ENCODE measurements at regions not wholly inside any gene's neighbourhood (a gene's known extent, or its start where the extent isn't known, plus 50 kb on each side); places are given as distances from the start of the nearest gene placed in this dataset.
"Not testable (repeated sequence)": the region's sequence is repeated elsewhere in the genome, so short reads cannot be mapped to it uniquely, and the experiment has no call there.

DNA sequence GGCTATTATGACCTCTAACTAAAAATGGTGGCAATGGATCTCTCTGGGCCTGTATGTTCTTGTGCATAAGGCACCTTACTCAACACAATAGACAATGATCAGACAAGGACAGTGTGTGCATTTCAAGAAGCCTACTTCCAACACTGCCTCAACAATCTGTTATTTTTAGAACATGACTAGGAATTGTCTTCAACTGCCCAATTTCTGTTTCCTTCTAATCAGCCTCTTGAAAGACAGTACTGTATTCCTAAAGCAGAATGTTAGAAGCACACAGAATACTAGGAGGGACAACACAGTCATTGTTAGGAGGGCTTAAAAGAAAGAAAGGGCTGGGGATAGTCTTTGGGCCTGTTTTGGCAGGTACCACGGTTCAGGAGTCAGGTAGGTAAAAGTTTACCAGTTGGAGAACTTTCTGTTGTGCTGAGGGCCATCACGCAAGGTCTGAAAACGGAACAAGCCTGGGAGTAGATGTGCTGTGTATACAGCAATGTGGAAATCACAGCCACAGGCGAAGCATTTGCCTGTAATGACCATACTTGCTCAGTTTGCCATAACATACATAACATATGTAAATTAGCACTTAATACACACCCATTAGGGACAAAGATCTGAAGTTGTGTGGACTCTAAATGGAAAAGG is 100.8 kb upstream of the ATXN3L start:
- DNase-seq: no peak

GRCh38 chrX:13419918-13420317 is 100.1 kb upstream of the ATXN3L start:
- no peak for DNase-seq

DNA sequence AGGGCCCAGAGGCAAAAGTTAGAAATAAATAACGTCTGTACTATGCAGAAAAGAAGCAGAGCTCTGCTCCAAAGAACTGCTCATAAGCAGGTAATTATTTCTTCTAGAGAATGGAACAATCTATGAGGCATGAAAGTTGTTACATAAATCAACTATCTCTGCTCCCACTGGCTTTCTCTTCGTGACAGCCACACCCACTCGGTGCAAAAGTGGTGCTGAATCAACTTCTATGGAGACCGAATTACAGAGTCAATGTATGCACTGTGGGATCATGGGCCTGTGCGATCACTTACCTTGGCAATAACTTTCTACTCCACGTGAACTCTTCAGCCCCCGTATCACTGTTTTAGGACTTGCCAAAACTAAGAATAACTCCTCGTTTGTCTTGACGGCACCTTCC is 99.4 kb upstream of the ATXN3L start:
- DNase-seq: no peak

DNA sequence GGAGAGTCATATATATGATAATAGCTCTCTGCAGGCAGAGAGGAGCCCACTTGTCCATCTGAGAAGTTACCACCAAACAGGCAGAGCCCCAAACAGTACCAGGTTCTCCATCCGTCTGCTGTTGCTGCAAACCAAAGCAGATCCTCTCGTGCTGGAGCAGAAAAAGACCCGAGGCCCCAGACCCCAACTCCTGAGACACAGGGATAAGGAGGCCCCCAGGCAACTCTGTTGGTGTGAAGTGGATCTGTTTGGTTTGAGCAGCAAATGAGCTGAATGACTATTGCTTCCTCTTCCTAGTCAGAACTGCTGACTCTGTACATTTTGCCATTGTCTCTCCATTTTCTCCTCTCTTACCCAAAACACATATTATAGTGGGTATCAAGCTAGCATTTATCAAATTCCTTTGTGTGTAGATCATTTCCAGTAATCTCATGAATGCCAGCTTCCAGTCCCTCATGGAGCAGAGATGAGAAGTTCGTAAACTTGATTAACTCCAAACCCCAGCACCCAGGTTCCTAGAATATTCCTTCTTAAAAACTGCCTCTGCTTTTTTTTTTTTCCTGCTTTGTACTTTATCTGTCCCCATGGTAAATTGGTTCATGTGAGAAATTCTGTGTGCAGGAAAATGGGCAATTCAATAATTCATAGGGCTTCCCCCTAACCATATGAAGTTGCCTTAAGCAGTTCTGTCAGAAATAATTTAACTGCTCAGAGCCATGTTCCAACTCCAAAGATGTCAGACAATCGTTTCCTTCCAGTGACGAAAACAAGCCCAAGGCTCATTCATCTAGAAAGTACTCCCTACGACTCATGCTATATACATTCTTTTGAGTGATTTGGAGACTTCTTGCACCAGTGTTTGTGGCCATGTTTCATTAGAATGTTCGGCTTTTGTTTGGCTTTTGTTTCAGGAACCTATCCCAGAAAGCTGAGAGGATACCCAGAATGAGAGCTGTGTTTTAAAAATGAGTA is 98.6 kb upstream of the ATXN3L start:
- no peak for DNase-seq

GRCh38 chrX:13415509-13415908 is 95.7 kb upstream of the ATXN3L start:
- DNase-seq: no peak

- no peak for DNase-seq
Observed at GRCh38 chrX:13414006-13414647, 94.3 kb upstream of the ATXN3L start.

DNA sequence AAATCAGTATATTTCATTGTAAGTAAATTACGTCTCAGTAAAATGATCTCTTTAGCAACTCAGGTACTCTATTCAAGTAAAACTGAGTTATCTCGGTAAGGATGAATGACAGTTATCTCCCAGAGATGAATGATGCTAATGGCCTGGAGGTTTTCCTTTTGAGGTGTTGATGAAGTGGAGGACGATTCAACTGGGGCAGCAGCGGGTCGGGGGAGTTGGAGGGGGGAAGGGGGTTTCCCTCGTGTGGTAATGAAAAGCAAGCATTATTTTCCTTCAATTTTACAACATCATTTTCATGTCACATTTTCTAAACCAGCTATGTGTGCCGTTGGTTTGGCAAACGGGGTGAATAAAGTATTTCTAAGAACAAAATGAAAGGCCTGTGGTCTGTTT is 92.4 kb upstream of the ATXN3L start:
- no peak for DNase-seq

- DNase-seq: no peak
Observed at GRCh38 chrX:13411496-13412207, 91.8 kb upstream of the ATXN3L start.

- DNase-seq: not testable (repeated sequence)
Observed at GRCh38 chrX:13408599-13408998, 88.7 kb upstream of the ATXN3L start.

GRCh38 chrX:13404777-13405176 is 84.9 kb upstream of the ATXN3L start:
- DNase-seq: not testable (repeated sequence)

GRCh38 chrX:13404364-13404763 is 84.5 kb upstream of the ATXN3L start:
- no peak for DNase-seq

DNA sequence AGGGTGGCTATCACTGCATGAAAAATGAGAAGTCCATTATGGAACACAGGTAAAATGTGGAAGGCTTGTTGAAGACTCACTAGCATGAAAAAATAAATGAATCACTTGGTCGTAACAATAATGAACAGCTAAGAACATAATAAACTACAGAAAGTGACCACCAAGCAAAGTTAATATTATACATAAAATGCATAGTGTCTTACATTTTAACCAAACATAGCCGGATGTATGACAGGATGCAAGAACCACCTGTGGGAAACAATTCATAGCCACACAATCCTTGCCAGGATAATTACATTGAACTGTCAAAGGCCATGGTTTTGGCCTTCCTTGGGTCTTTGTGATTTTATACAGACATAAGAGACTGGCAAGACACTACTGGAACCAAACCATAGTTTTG is 81.9 kb upstream of the ATXN3L start:
- no peak for DNase-seq

GRCh38 chrX:13398839-13399238 is 79.0 kb upstream of the ATXN3L start:
- DNase-seq: no peak

DNA sequence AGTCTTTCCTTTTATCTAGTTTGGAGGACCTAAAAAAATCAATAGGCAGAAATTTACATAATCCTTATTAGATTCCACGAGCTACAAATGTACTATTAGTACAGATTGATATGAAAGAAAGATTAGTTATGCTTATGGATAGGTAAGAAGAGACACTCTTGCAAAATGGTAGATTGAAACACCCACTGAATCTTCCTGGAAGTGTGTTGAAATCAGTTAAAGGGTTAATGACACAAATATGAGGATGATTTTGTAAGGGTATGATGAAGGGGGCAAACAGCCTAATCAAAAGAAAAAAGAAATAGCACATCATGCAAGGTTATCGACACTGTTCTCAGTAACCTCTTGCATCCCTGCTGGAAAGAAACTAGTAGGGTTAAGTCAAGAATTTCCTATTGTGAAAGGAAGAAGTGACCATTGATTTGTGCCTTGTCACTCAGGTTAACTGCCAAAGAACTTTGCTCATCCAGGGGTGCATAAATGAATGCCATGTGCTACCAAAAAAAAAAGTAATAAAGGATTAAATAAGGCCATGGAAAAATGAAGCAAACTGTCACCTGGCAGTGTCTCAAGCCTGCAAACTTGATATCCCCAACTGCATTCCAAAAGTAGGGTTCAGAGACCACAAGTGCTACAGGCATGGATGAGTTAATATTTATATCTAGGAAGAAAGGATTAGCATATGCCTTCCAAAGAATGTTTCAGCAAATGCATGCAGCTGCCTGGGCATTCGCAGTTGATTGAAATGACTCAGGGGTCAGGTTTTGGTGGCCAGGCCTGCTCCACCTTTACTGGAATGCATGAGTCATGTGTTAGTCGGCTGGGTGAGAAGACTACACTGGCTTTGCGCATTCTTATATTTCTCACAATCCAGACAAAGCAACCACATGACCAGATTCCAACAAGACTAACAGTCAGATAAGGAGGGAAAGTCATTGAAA is 78.3 kb upstream of the ATXN3L start:
- DNase-seq: peak in 1 of 2 donors; percentile 10

DNA sequence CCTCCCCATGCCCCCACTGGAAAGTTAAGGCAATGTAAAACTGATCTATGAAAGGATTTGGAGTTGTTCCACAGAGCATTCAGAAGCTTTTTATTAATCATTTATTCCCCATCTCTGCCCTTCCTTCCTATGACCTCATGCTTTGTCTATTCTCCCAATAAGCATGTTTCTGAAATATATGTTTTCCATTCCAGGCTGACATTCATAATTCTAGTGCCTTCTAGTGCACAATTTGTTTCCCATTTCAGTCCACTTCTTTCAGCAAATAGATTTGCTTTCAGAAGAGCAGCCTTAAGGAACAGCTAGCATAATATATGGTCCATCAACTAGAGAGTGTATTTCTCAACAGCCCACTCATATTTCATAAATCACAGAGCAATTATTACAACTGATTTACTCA is 77.1 kb upstream of the ATXN3L start:
- DNase-seq: no peak

GRCh38 chrX:13389501-13389900 is 69.6 kb upstream of the ATXN3L start:
- no peak for DNase-seq

- DNase-seq: no peak
Observed at GRCh38 chrX:13387666-13388494, 68.0 kb upstream of the ATXN3L start.

GRCh38 chrX:13386636-13387035 is 66.8 kb upstream of the ATXN3L start:
- no peak for DNase-seq

DNA sequence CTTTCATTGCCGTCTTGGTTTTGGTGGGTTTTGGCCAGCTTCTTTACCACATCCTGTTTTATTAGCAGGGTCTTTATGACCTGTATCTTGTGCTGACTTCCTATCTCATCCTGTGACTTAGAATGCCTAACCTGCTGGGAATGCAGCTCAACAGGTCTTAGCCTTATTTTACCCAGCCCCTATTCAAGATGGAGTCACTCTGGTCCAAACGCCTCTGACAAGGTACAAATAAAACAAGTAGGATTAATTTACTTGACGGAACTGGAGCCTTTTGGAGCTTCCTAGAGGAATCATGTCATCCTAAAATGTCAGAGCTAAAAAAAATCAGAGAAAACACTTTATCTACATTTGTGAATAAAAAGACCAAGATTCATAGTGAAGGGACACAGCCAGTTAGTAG is 66.2 kb upstream of the ATXN3L start:
- DNase-seq: no peak

DNA sequence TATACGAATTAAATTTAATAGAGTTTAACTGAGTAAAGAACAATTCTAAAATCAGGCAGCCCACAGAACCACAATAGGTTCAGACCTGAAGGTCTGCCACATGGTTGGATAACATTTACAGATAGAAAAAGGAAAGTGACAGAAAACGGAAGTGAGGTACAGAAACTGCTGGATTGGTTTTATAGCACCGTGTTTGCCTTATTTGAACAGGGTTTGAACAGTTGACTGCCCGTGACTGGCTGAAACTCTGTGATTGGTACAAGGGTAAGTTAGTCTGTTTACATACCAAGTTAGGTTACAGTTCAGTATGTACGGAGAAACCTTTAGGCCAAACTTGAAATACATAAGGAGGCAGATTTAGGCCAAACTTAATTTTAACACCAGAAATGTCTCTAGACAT is 64.1 kb upstream of the ATXN3L start:
- DNase-seq: no peak

GRCh38 chrX:13381514-13381913 is 61.7 kb upstream of the ATXN3L start:
- DNase-seq: no peak

Measured in stimulated activated CD4-positive, alpha-beta T cell treated with anti-CD3 and anti-CD28 coated beads, Interleukin-2, amount 100 ng/mL, for 48 hours (primary cell).